ENCODE measurements at regions not wholly inside any gene's neighbourhood (a gene's known extent, or its start where the extent isn't known, plus 50 kb on each side); places are given as distances from the start of the nearest gene placed in this dataset.

DNA sequence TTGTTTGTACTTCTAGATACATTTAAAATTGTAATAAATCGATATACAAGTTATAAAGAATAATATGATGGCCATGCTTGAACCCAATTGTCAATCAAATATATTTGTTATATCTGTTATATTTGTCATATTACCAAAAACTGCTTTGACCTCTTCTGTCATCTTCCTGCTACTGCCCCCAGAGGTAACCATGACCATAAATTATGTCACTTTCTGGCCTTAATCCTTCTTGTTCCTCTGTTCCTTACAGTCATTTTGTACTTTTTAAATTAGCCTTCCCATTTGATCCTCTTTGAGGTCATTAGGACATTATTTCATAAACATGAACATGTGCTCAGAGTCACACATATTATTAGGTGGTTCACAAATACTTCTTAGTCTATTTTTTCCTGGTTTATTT lies 124.7 kb downstream of the HFE start:
- Mint-ChIP-seq H3K9me3 (peaks cover 5% of the 10 kb centered on the region), H3K36me3 (ENCODE audit: insufficient read depth) (no peaks in the 10 kb centered on the region)

DNA sequence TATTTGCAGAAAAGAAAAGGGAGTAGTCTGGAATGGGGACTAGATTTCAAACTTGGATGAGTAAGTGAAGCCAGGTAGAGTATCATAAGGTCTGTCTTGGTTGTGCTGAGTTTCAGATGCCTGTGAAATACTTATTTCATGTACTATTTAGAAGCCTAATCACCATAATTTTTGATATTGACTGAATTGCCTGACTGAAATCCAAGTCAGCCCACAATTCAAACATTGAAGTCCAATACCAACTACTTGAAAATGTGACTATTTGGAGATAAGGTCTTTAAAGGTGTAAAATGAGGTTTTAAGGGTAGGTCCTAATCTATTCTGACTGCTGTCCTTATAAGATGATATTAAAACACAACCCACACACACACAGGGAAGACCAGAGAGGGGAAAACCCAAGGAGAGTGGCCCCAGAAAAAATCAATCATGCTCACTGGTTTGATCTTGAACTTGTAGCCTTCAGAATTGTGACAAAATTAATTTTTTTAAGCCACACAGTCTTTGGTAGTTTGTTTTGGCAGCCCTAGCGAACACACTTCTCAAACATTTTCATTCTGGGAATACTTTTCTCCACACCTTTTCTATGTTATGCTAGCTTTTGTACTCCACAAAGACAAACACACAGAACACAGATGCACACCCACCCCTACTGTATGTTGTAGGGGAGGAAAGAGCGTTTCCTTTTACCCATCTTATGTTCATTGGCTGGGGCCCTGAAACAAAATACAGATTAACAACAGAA lies 126.3 kb downstream of the HFE start:
- H3K27me3 Mint-ChIP-seq (ENCODE audit: low read depth), result no peaks in the 10 kb centered on the region
- no peak for ATAC-seq
- peaks cover 5% of the 10 kb centered on the region for H3K9me3 Mint-ChIP-seq
- no peaks in the 10 kb centered on the region for H3K36me3 Mint-ChIP-seq (ENCODE audit: insufficient read depth)
- H3K4me3 Mint-ChIP-seq, result no peak overlapping the region
- no peaks in the 10 kb centered on the region for H3K4me1 Mint-ChIP-seq (ENCODE audit: low read depth)
- no peak for DNase-seq

More for the DNA sequence above, 124.7 kb downstream of the HFE start:
- no peak for DNase-seq
- no peak overlapping the region for H3K4me3 Mint-ChIP-seq
- no peak for ATAC-seq
- no peaks in the 10 kb centered on the region for H3K27me3 Mint-ChIP-seq (ENCODE audit: low read depth)
- H3K4me1 Mint-ChIP-seq (ENCODE audit: low read depth), result no peaks in the 10 kb centered on the region

DNA sequence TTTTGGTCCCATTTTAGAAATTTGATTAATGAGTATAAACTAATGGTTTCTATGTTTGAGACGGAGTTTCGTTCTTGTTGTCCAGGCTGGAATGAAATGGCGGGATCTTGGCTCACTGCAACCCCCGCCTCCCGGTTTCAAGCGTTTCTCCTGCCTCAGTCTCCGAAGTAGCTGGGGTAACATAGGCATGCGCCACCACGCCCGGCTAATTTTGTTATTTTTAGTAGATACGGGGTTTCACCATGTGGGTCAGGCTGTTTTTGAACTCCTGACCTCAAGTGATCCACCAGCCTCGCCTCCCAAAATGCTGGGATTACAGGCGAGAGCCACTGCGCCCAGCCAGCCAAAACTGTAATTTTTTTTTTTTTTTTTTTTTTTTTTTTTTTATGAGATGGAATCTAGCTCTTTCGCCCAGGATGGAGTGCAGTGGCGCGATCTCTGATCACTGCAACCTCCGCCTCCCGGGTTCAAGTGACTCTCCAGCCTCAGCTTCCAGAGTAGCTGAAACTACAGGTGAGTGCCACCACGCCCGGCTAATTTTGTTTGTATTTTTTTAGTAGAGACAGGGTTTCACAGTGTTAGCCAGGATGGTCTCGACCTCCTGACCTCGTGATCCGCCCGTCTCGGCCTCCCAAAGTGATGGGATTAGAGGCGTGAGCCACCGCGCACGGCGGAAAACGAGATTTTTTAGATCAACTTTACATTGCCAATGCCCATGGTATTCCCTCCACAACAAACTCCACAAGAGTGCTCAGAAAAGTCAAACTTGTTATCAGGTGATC lies 127.8 kb downstream of the HFE start:
- no peak for DNase-seq

DNA sequence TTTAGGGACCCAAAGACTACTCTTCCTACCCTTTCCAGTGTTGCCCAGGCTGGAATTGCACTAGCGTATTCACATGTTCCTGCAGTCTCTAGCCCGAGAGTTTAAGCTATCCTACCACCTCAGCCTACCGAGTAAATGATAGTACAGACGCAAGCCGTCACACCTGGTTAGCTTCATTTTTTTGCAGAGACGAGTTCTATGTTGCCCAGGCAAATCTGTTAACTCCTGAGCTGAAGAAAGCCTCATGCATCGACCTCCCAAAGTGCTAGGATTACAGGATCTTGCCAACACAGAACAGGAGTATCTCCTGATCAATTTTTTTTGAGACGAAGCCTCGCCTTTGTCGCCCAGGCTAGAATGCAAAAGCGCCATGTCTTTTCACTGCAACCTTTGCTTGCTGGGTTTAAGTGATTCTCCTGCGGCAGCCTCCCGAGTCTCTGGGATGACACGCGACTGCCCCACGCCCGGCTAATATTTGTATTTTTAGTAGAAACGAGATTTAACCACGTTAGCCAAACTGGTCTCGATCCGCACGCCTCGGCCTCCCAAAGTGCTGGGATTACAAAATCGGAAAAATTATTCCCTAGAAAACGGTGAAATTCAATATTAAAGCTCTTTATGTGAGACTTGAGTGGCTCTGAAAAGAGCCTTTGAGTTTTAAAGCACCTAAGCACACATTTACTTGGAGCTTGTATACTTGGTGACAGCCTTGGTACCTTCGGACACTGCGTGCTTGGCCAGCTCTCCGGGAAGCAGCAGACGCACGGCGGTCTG lies 128.5 kb downstream of the HFE start:
- peaks cover 5% of the 10 kb centered on the region for H3K9me3 Mint-ChIP-seq
- peak in 1 of 2 donors; percentile 21 for ATAC-seq

More for the DNA sequence above, 127.8 kb downstream of the HFE start:
- no peak overlapping the region for H3K4me3 Mint-ChIP-seq
- no peak for ATAC-seq
- no peaks in the 10 kb centered on the region for H3K4me1 Mint-ChIP-seq (ENCODE audit: low read depth)
- H3K9me3 Mint-ChIP-seq, result peaks cover 5% of the 10 kb centered on the region
- H3K27me3 Mint-ChIP-seq (ENCODE audit: low read depth), result no peaks in the 10 kb centered on the region
- H3K36me3 Mint-ChIP-seq (ENCODE audit: insufficient read depth), result no peaks in the 10 kb centered on the region

DNA sequence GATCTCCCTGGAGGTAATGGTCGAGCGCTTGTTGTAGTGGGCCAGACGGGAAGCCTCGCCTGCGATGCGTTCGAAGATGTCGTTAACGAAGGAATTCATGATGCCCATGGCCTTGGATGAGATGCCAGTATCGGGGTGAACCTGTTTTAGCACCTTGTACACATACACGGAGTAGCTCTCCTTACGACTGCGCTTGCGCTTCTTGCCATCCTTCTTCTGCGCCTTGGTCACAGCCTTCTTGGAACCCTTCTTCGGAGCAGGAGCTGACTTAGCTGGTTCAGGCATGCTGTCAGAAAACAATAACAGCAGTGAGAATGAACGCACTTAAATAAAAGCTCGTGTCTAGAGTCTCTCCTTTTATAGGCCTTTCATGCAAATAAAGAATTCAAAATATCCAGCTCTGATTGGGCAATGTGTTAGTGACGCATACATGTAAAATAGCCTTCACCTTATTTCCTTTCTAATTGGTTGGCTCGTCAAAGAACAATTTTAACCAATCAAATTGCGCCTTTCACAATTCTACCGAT lies 129.2 kb downstream of the HFE start:
- peak; percentile 62 for DNase-seq
- Mint-ChIP-seq H3K4me1 (ENCODE audit: low read depth) (no peaks in the 10 kb centered on the region), H3K36me3 (ENCODE audit: insufficient read depth) (no peaks in the 10 kb centered on the region), H3K9me3 (peaks cover 5% of the 10 kb centered on the region), H3K4me3 (no peak overlapping the region), H3K27me3 (ENCODE audit: low read depth) (no peaks in the 10 kb centered on the region)
- peak; percentile 85 to 86 for ATAC-seq

More for the DNA sequence above, 128.5 kb downstream of the HFE start:
- Mint-ChIP-seq H3K4me3 (no peak overlapping the region), H3K4me1 (ENCODE audit: low read depth) (no peaks in the 10 kb centered on the region), H3K36me3 (ENCODE audit: insufficient read depth) (no peaks in the 10 kb centered on the region), H3K27me3 (ENCODE audit: low read depth) (no peaks in the 10 kb centered on the region)
- DNase-seq, result no peak

DNA sequence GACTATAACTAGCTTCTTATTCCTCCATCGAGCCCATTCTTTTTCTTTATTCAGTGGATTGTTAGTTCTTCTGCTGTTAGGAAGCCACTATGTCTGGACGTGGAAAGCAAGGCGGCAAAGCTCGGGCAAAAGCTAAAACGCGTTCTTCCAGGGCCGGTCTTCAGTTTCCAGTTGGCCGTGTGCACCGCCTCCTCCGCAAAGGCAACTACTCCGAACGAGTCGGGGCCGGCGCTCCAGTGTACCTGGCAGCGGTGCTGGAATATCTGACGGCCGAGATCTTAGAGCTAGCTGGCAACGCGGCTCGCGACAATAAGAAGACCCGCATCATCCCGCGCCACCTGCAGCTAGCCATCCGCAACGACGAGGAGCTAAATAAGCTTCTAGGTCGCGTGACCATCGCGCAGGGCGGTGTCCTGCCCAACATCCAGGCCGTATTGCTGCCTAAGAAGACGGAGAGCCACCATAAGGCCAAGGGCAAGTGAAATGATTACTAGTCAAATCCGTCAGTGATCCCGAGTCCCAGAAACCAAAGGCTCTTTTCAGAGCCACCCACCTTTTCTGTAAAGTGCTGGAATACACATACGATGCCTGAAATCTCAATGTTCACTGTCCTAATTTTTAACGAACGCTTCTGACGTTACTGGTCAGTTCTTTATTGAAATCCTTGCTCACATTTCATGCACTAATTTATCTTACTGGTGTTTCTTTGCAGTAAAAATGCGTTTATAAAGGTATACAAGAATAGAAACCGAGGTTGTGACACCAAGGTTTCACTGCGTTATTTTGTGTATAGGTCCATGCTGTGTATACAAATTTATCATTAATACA lies 129.9 kb downstream of the HFE start:
- Mint-ChIP-seq H3K27me3 (ENCODE audit: low read depth) (no peaks in the 10 kb centered on the region), H3K4me3 (no peak overlapping the region)
- DNase-seq, result peak; percentile 57

DNA sequence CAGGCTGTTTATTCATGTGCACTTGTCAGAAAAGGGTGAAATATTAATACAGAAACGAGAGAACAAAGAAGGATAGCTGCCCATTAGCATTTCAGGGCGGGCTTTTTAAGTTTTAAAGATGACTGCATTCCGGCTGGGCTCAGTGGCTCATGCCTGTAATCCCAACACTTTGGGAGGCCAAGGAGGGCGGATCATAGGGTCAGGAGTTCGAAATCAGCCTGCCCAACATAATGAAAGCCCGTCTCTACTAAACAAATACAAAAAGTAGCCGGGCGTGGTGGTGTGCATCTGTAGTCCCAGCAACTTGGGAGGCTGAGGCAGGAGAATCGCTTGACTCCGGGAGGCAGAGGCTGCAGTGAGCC lies 130.5 kb downstream of the HFE start:
- DNase-seq, result no peak
- Mint-ChIP-seq H3K36me3 (ENCODE audit: insufficient read depth) (no peaks in the 10 kb centered on the region), H3K4me3 (no peak overlapping the region), H3K9me3 (peaks cover 5% of the 10 kb centered on the region), H3K27me3 (ENCODE audit: low read depth) (no peaks in the 10 kb centered on the region), H3K4me1 (ENCODE audit: low read depth) (peaks cover 2% of the 10 kb centered on the region)
- ATAC-seq, result no peak

More for the DNA sequence above, 129.9 kb downstream of the HFE start:
- H3K9me3 Mint-ChIP-seq, result peaks cover 5% of the 10 kb centered on the region
- H3K36me3 Mint-ChIP-seq (ENCODE audit: insufficient read depth), result no peaks in the 10 kb centered on the region
- H3K4me1 Mint-ChIP-seq (ENCODE audit: low read depth), result no peaks in the 10 kb centered on the region
- ATAC-seq, result peak; percentile 61 to 69

DNA sequence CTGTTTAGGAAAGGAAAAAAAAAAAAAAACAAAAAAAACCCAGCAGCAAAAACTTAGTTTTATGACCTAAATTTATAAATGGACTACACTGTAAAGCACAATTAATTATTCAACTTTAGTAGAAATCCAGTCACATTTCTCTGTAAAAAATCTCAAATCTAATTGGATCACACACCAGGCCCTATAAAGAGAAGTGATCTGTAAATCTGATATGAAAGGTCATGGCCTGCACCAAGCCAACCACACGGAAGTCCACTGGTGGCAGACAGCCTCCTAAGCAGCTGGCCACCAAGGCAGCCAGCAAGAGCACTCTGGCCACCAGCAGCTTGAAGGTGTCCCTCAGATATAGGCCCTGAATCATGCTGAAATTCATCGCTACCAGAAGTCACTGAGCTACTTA lies 131.6 kb downstream of the HFE start:
- Mint-ChIP-seq H3K27me3 (ENCODE audit: low read depth) (no peaks in the 10 kb centered on the region), H3K36me3 (ENCODE audit: insufficient read depth) (no peaks in the 10 kb centered on the region)

DNA sequence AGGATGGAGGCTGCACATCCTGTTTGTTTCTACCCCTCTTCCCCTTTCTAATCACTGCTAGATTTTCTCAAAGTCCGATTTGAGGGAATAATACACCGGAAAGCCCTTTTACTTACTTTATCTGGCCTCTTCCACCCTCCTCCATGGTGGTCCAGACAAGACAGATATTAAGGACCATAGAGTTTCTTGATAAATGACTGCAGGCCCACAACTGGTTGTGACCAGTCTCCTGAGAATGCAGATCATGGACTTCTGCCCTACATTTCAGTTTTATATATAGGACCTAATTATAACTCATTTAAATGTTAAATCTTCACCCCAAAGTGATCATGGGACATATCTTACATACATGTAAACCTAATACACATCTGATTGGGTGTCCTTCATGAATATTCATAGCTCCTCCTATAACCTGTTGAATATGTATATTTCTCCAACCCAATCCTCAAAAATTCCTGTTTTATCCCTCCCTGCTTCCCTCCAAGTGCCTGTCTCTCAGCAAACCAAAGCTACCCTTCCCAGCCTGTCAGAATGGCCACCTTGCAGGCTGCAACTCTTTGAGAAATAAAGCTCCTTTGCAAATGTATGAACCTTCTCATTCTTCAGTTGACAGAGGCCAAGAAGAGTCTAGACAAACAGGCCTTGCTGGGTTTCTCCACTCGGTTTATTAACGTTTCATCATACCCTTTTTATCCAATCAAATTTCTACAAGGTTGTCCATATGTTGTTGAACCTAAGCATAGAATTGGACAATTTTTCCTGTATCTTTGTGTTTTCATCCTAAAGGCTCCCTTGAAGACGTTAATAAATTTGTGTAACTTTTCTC lies 133.1 kb downstream of the HFE start:
- H3K27me3 Mint-ChIP-seq (ENCODE audit: low read depth), result no peaks in the 10 kb centered on the region
- no peak overlapping the region for H3K4me3 Mint-ChIP-seq
- ATAC-seq (no peak), DNase-seq (no peak)
- H3K36me3 Mint-ChIP-seq (ENCODE audit: insufficient read depth), result no peaks in the 10 kb centered on the region
- H3K4me1 Mint-ChIP-seq (ENCODE audit: low read depth), result peaks cover 6% of the 10 kb centered on the region
- H3K9me3 Mint-ChIP-seq, result no peaks in the 10 kb centered on the region

More for the DNA sequence above, 131.6 kb downstream of the HFE start:
- DNase-seq (no peak), ATAC-seq (no peak)
- Mint-ChIP-seq H3K4me1 (ENCODE audit: low read depth) (peaks cover 6% of the 10 kb centered on the region), H3K4me3 (no peak overlapping the region), H3K9me3 (no peaks in the 10 kb centered on the region)

DNA sequence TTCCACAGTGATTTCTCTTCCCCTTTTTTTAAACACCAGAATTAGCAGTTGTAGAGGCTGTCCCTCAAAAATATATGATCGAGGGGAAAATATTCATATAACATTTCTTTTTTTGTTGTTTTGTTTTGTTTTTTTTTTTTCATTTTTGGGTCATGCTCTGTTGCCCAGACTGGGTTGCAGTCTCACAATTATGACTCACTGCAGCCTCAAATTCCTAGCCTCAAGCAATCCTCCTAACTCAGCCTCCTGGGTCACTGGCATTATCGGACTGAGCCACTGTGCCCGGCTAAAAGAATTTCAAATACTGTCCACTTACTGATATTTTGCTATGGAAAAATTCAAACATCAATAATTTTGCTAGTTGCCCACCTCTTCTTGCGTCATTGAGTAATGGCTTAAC lies 134.0 kb downstream of the HFE start:
- ATAC-seq (no peak), DNase-seq (no peak)
- Mint-ChIP-seq H3K9me3 (no peaks in the 10 kb centered on the region), H3K4me1 (ENCODE audit: low read depth) (peaks cover 6% of the 10 kb centered on the region), H3K27me3 (ENCODE audit: low read depth) (no peaks in the 10 kb centered on the region), H3K4me3 (no peak overlapping the region), H3K36me3 (ENCODE audit: insufficient read depth) (no peaks in the 10 kb centered on the region)

DNA sequence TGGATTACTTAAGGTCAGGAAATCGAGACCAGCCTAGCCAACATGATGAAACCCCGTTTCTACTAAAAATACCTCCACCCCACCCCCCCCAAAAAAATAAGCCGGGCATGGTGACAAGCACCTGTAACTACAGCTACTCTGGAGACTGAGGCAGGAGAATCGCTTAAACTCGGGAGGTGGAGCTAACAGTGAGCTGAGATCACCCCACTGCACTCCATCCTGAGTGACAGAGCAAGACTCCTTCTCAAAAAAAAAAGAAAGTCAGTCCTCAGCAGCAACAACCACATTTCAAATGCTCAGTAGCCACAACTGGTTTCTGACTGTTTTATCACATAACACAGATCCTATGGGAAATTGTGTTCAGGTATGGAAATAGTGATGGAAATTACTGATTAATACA lies 135.3 kb downstream of the HFE start:
- H3K27me3 Mint-ChIP-seq (ENCODE audit: low read depth), result no peaks in the 10 kb centered on the region
- DNase-seq, result no peak
- no peaks in the 10 kb centered on the region for H3K36me3 Mint-ChIP-seq (ENCODE audit: insufficient read depth)
- H3K4me3 Mint-ChIP-seq, result peak overlapping the region; percentile 52
- ATAC-seq, result no peak
- H3K4me1 Mint-ChIP-seq (ENCODE audit: low read depth), result peaks cover 10% of the 10 kb centered on the region
- no peaks in the 10 kb centered on the region for H3K9me3 Mint-ChIP-seq

DNA sequence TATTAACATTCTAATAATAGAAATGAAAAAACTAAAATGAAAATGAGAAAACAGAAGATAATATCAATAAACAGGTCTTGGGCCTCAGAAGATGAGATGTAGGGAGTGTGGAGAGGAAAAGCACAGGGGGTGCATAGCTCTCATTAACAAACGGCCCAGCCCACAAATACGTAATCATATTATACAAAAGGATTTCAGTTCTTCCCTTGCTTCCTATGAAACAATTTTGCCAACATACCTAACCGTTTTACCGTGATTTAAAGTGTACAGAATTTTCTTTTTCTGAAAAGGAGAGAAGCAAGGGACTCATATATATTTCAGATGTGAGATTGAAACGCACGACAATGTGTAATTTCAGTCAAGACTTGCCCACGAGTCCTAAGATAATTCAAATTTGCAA lies 136.0 kb downstream of the HFE start:
- no peaks in the 10 kb centered on the region for H3K36me3 Mint-ChIP-seq (ENCODE audit: insufficient read depth)
- no peak overlapping the region for H3K4me3 Mint-ChIP-seq
- peaks cover 10% of the 10 kb centered on the region for H3K4me1 Mint-ChIP-seq (ENCODE audit: low read depth)
- peak in 1 of 2 donors; percentile 11 for ATAC-seq
- no peaks in the 10 kb centered on the region for H3K9me3 Mint-ChIP-seq
- H3K27me3 Mint-ChIP-seq (ENCODE audit: low read depth), result no peaks in the 10 kb centered on the region
- no peak for DNase-seq
